ENCODE measurements at regions not wholly inside any gene's neighbourhood (a gene's known extent, or its start where the extent isn't known, plus 50 kb on each side); places are given as distances from the start of the nearest gene placed in this dataset.

- no peak for TF ChIP-seq CTCF (IDR thresholded peaks at IDR 0.05)
- TF ChIP-seq EZH2 (IDR thresholded peaks at IDR 0.05), result no peak
These were observed 306.8 kb upstream of the HS6ST1 start for GRCh38 chr2:128625421-128625820.

All from neural progenitor cell (in vitro differentiated cells).